Right kidney (tissue), 1 donor: ENCODE measurements at regions not wholly inside any gene's neighbourhood (a gene's known extent, or its start where the extent isn't known, plus 50 kb on each side); places are given as distances from the start of the nearest gene placed in this dataset.

Source experiments
- DNase-seq: peaks from one replicate; pipeline ENCODE4 v3.0.0-alpha.2; 2016

DNA sequence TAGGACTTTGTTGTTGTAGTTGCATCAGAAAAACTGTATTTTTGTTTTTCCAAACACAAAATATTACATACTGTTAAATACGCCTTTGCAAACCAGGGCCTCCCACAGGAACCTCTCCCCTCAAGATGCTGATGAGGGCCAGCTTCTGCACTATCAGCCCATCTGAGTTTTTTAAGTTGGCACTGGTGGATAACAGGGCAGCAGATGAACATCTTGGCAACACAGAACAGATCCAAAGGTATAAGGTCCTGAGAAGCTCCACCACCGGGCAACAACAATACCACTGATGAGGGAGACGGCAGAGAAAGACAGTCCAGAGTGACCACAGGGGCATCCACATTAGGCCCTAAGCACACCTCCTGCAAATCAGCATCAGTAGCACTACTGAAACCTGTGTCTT lies 177.7 kb downstream of the DLL1 start:
- DNase-seq: no peak

DNA sequence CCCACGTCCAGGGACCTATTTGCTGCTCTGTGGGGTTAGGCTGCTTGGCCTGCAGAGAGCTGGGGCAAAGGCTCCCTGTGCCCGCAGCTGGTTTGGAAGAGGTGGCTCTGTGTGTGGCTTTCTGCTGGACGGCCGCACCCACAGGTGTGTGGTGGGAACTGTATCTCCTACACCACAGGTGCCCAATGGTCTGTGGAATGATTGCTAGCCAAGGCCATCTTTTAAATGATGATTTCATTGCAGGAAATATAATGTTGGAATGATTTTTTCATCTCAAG lies 178.4 kb downstream of the DLL1 start:
- no peak for DNase-seq

DNA sequence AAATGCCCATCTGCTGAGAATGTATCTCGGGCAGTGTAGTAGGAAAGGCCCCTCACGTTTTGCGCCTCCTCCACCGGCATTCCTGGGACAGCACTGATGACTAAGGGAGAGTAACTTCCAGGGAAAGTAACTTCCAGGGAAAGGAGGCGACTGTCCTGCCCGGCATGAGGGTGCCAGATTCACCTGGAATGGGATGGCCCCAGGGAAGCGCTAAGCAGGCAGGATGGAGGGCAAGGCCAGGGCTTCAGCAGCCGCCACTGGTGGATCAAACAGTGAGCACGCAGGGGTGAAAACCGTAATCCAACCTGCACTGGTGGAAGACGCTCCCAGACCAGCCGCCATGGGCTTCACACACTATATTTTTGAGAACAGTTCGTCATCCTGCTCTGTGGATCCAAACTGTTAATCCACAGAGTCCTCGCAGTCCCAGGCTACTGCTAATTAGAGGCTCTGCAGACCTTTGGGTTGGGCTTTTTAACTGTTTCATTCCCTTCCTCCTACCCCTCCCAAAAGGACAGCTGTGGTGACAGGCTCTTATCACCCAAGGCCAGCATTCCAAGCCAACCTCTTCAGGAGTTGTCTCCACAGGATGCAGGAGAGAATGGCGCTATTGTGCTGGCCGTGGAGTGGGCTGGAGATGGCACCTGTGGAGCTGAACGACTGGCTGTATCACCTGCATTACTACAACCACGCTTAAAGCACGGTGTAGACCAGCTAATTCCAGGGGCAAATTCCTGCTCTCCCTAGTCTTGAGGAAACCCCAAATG lies 178.9 kb downstream of the DLL1 start:
- DNase-seq: no peak

DNA sequence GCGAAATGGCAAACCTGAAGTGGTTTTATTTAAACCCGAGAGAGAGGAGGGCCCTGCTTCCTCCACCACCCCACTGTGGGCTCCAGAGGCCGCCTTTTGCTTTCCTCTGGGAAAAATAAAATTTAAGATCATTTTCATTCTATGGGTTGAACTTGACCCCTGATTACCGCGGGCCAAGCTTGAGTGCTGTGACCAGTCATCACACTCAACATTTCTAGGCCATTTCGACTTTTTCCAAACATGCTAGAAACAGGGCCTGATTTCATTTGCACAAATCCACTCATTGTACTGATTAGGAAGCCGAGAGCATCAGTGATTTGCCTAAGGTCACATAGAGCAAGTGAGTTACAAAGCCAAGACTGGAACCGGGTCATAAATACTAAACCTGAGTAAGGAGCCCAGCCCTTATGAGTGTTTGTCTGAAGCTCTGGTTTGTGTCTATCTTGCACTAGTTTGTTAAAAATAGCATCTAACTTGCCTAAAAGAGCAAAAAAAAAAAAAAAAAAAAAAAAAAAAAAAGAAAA lies 179.7 kb downstream of the DLL1 start:
- no peak for DNase-seq

DNA sequence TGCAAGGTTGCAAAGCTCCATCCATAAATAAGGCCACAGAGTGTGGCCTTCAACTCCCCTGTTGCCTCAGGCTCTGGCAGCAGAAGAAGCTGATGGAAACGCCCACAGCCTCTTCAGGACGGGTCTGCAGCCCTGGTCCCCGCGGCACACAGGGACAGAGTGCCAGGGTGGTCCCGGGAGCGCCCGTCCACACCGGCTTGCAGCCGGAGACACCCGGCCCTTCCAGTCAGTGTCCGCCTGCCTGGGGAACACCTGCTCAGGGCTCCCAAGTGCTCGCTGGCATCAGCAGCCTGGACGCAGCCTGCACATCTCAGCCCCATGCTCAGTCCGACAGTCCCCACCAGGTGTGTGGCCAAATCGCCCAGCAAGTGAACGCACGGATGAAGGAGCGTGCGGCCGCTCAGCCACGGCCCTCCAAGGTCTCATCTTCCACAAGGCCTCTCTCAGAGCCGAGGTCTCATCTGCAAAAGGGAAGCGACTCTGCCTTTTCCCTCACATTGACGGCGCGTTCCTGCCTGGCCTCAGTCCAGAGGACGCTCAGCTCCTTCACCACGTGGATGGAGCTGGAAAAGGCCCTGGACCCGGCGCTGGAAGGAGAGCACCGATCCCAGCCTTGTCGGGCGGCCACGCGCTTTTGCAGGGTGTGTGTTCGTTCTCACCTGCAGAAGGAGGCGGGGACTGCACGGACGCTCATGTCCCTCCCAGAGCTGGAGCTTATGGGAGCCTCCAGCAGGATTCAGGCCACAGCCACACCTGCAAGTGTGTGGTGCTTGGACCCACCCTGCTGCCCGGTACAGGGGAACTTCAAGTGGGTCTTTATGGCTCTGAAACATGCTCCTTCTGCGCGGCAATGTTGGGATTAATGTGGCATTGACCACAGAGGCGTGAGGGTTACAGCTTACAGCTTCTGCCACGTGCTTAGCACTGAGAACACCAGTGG lies 180.4 kb downstream of the DLL1 start:
- DNase-seq: no peak

DNA sequence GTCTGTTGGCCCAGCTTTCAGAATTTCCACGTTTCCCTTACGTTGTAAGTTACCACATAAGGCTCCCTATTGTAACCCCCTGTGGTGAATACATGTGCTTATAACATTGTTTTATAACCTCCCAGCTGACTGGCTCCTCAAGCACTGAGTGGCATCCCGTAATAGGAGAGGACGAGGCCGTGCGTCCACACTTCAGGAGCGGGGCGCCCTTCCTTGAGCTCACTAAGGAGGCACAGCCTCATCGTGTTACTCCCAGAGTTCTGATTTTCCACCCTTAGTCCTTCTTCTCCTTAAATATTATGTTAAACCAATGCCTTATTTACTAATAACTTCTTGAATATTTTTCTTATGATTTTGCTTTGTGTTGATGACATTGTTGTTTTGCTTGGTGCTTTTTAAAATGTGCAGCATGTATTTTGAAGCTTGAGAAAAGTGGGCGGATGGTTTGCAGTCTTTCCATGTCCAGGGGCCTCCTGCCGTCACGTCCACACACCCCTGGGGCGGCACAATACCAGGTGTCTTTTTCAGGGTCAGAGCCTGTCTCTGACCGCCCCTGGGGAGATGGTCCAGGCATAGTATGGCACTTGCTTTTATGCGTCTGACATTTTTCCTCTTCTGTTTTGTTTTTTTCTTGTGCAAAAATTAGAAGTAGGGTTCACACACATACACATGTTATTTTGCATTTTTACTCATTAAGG lies 181.8 kb downstream of the DLL1 start:
- no peak for DNase-seq

DNA sequence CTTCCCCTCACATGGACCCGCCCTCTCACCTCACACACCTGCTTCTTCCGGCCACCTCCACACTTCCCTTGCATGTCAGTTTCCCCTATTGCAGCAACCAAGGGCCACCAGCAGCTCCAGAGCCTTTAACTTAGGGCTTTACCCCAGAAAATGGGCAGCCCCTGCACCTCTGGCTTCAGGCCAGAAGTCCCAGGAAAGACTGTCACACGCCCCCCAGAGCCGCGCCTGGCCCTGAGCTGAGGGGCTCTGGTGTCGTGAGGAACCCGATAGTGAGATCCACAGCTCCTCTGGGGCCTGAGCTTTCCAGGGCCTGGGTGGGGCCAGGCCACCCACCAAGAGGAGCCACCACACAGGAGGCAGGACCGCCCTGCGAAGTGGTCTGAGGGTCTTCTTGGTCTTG lies 182.4 kb downstream of the DLL1 start:
- DNase-seq: no peak

DNA sequence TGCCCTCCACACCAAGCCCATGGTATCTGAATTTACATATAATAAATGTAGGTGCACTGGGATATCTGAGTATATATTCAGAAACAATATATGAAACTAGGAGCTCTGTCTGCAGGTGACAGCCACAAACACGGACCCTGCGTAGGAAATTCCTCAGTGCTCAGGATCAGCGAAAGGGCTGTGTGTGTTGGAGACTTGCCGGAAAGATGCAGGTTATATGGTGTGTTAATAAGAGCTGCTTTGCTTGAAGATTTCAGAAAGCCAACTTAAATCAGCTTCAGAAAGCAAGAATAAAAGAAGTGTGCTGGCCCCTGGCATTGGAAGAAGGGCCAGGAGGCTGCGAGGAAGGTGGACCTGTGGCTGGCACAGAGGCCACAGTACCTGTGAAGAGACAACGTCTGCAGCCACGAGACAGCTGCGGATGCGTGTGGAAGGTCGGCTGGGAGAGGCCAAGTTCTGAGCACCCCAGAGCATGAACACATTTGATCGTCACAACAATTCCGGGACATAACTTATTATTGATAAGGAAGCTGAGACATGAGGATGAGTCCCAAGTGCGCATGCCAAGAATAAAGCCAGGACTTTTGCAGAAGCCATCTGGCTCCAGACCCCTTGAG lies 183.2 kb downstream of the DLL1 start:
- no peak for DNase-seq

DNA sequence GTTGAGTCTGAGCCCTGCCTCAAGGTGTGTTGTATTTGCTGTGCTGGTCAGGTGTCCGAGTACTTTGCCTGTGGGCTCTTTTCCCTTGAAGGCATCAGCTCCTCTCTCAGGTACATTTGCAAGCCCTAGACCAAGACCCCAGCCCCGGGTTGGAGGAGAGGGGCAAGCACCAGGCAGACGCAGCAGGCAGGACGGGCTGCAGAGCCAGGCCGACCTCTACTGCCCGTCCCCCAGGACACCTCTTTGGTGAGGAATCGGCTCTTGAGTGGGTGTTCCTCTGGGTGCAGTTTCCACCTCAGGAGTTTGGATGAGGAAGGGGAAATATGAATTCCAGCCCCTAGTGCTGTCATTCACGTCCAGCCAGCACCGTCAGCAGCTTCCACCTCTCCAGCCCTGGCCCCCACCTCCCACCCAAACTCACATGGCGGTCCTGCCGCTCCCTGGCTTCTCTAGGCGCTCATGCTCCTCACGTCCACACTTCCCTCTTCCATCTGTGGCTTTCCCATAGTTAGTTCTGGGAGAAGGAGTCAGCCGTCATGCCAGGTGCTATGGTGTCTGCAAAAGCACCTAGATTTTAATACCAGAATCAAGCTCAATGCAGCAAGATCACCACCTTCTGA lies 183.9 kb downstream of the DLL1 start:
- DNase-seq: no peak

DNA sequence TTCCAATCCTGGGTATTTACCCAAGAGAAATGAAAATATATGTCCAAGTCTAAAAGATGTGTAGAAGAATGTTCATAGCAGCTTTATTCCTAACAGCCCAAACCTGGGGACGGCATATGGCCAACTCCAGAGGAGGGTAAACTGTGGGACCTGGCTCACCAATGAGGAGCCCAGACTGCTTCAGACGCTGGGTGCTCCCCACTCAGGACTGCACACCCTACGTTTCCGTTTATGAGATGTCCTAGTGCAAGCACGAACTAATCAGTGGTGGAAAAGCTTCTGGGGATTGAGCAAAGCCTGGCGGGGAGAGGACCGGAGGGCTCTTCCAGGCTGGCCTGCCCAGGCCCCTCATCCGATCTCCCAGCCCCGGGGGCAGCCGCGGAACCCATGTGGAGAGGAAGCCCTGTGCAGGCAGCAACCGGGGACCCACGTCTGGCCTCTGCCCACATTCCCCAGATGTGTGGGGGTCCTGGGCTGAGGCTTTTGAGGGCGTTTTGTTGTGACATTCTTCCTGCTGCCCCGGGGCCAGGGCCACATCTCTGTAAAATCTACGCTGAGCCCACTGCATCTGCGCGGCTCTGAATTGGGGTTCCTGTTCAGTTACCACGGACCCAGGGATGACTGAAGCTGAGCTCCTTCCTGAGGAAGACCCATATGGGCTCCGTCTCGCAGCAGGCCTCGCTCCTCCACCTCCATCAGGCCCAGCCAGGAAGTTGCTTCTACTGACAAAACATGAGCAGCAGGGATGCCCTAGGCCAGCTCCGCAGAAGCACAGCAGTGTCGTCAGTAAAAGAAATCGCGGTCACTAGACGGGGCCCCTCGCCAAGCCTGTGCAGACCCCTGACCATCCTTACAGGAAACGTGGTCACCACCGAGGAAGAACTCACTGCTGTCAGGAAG lies 188.0 kb downstream of the DLL1 start:
- no peak for DNase-seq

DNA sequence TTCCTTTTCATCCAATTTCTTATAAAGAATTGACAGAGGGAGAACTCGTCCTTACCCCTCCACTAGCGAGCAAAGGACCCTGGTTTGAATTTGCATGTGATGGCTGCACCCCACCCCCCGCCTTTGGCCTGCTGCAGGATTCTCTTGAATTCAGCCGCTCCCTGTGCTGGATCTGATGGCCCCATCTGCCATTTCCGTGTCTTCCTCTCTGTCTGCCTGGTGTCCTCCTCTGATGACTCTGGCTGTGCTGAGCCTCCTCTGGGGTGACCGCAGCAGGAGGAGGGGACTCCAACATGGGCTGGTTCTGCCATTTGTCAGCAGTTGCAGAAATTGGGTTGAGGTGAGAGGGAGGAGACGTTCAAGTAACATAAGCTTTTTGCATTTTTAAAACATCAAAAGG lies 188.8 kb downstream of the DLL1 start:
- DNase-seq: no peak

DNA sequence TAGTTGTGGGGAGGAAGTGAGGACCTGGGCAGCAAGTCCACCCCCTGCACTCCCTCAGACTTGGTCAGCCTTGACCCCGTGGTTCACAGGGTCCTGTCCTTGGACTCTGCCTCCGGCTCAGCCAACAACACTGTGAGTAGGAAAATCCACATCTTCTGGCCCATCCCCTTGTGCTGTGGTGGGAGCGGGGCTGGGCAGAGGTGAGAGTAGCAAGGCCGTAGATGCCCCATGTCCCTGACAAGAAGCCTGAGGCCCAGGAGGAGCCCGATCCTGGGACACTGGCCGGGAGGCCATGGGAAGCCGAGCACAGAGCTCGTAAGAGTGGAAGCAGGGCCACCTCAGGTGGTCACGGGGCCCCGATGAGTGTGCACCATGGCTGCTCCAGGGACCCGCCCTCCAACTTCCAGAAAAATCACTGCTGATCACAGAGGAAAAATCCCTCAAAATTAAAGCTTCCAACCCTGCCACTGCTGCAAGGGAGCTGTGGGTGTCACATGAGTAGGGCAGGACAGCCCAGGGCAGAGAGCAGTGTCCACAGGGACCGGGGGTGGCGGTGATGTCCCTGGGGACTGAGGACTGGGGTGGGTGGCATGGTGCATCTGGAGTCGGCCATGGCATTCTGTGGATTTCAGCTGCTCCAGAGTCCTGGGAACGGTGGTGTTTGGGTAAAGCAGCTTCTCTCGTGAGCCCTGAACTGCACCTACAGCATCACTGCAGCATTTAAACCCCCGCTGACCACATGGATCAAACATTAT lies 189.4 kb downstream of the DLL1 start:
- no peak for DNase-seq

DNA sequence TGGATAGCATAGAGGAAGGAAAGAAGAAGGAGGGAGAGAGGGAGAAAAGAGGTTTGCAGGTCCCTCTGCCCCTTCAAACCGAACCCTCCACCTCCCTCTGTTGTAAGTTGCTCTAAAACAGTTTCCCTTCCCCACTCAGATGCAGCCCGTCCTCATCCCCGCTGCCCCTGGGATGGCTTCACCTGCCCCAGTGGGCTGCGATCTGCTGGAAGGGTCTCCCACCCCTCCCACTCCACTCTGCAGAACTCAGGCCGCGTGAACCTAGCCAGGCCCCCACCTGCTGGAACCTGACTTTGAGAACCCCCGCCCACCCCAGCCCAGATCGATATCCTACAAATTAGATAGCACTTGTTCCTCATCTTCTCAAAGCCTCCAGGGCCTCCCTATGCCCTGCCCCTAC lies 190.8 kb downstream of the DLL1 start:
- DNase-seq: no peak

DNA sequence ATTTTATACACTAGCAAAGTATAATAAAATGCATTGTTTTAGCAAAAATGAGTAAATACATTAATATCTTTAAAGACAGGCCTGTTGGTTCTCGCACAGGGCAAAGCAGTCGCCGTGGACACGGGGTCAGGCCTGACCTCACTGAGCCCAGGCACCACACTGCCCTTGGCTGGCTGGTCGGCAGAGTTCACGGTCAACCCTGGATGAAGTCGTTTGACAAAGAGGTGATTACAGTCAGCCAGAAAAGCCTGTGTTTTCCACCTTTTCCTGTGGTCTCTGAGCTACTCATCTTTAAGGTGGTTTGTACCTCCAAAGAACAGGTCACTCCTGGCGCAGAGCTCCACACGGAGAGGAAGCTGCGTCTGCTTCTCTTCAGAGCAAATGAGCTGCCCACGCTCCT lies 191.5 kb downstream of the DLL1 start:
- DNase-seq: no peak

DNA sequence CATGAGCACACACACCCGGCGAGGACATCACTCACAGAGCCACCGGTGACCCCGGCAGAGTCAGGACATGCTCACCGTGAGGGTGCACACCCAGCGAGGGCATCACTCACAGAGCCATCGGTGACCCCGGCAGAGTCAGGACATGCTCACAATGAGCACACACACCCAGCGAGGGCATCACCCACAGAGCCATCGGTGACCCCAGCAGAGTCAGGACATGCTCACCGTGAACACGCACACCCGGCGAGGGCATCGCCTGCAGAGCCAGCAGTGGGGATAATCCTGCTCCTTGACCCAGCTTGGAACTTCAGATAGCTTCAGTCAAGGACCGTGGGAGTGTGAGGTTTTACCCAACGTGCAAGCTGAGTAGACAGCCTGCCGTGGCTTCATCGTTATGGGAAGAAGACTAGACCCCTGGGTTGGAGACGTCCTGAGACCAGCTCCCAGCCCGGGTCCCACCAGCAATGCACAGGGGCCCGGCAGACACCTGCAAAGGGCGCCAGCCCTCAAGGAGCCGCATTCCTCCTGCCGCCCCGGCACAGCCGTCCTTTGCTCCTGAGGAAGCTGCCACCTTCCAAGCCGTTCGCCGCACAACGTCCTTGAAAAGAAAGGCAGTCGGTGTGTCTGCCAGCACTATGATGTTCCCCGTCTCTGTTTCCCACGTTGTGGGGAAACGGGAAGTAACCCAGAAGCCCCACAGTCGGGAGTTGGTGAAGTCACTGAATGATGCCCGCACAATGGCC lies 192.3 kb downstream of the DLL1 start:
- no peak for DNase-seq

DNA sequence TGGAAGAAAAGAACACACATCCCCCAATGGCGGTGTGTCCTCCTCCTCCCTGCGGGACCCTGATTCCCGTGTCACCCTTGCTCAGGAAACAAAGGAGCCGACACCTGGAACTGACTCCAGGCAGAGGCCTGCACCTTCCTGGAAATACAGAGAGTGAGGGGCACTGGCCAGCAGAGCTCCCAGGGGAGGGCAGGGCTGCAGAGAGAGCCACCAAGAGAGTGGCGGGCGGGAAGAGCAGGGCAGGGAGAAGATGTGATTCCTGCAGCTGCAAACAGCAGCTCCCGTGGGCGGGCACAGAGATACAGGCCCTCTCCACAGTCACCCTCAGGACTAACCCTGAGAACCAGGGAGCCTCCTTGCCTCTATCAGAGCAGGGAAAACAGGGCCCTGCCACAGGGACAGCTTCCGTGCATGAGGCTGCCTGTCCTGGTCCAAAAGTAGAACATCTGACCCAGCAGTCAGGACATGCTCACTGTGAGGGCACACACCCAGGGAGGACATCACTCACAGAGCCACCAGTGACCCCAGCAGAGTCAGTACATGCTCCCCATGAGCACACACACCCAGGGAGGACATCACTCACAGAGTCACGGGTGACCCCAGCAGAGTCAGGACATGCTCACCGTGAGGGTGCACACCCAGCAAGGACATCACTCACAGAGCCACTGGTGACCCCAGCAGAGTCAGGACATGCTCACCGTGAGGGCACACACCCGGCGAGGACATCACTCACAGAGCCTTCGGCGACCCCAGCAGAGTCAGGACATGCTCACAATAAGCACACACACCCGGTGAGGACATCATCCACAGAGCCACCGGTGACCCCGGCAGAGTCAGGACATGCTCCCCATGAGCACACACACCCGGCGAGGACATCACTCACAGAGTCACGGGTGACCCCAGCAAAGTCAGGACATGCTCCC lies 193.1 kb downstream of the DLL1 start:
- DNase-seq: no peak

DNA sequence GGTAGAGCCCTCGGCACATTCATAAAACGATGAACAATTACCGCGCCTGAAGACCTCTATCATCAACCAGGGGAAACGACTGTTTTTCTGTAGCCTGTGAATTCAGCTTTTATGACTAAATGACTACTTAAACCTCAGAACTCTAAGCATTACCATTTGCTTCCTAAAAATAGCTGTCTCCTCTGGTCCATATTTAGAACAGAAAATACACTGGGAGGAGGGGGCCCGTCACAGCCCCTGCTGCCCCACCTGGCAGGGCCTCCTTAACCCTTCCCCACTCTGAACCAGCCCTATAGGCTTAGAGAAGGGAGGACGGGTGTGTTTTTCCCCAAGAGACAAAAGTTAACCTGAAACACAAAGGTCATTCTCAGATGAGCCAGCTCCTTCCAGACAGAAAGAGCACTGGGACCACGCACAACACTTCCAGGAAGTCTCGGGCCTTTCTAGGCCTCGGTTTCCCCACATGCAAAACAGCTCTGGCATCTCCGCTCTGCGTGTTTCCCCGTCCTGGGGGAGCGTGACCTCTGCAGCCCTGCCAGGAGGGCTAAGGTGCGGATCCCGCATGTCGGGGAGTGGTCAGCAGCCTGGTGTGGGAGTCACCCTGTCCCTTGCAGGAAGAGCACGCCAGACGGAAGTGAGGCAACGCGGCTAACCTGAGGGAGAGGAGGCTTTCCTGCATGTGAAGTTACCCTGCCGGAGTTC lies 193.9 kb downstream of the DLL1 start:
- no peak for DNase-seq
